K562 (cell line): ENCODE measurements at regions not wholly inside any gene's neighbourhood (a gene's known extent, or its start where the extent isn't known, plus 50 kb on each side); places are given as distances from the start of the nearest gene placed in this dataset.
A peak's percentile ranks its signal among the peaks of the same experiment; 100 is the strongest.

Experiments used
- ATAC-seq: fragments of 200-7000 bp; cut with Tn5 transposase; 3 replicates; pipeline ENCODE4 v1.9.1; 2020; ENCODE audit warnings: moderate library complexity
- BruUV-seq: library from RNA; stranded (reverse); fragments of 400-500 nt; replicated peaks from 2 replicates; lab custom pipeline; 2021; lab: Mats Ljungman, UMichigan
- CTCF ChIA-PET: fragments of 300-600 bp; formaldehyde crosslinking; extraction: SDS; loops from one replicate; lab custom pipeline; 2021; ENCODE audit warnings: low intra/inter-chr PET ratio; lab: Yijun Ruan, JAX
- POLR2A ChIA-PET: fragments of 300-600, 350-650 bp; sonication (Branson Sonifier 250); formaldehyde crosslinking; extraction: SDS; loops from one replicate; lab custom pipeline; 2021; ENCODE audit warnings: antibody characterized with exemption, inconsistent platforms; lab: Yijun Ruan, JAX
- DNase-seq, 4 experiments: peaks; one replicate each; pipeline versions ENCODE4 v3.0.0 to v3.0.0-alpha.2; 2011 to 2018; ENCODE audit warnings: low spot score in 3 of 4, mixed read lengths in 3 of 4; ENCODE audit errors: extremely low read depth in 1 of 4
- FAIRE-seq: peaks from 2 replicates; lab custom pipeline; 2011; peaks lifted over from hg19 to GRCh38; lab: Jason Lieb, UNC
- H2AFZ ChIP-seq: 2 replicates; pipeline ENCODE4 v1.6.0; 2011; ENCODE audit warnings: low read depth, low read length, control low read depth, inconsistent platforms
- H3K27ac ChIP-seq: fragments of 200-600 bp; 3 replicates; pipeline ENCODE4 v1.8.0; 2011; ENCODE audit warnings: low read depth, mild to moderate bottlenecking, control low read depth, inconsistent platforms, low read length, moderate library complexity, mixed read lengths; ENCODE audit errors: extremely low read depth
- H3K27me3 ChIP-seq, 2 experiments: fragments of 300-600 bp in 1 of 2; 2 replicates in 1 of 2; 3 replicates in 1 of 2; pipeline versions ENCODE4 v1.6.0 to v1.8.0; 2011; ENCODE audit warnings: inconsistent platforms in 2 of 2, low read length in 2 of 2, mild to moderate bottlenecking in 1 of 2, mixed read lengths in 1 of 2, moderate library complexity in 1 of 2; ENCODE audit not compliant: control insufficient read depth in 2 of 2, insufficient read depth in 2 of 2
- H3K36me3 ChIP-seq: fragments of 300-600 bp; 3 replicates; pipeline ENCODE4 v1.8.0; 2011; ENCODE audit warnings: mild to moderate bottlenecking, low read length, inconsistent platforms; ENCODE audit not compliant: control insufficient read depth, insufficient read depth
- H3K4me1 ChIP-seq, 2 experiments: fragments of 200-600 bp in 1 of 2; replicated peaks in 1 of 2; 2 replicates in 1 of 2; 3 replicates in 1 of 2; pipeline versions ENCODE4 v1.5.1 to v1.8.0; 2011; ENCODE audit warnings: inconsistent platforms in 2 of 2, low read length in 2 of 2, mild to moderate bottlenecking in 1 of 2, mixed read lengths in 1 of 2, moderate library complexity in 1 of 2; ENCODE audit not compliant: control insufficient read depth in 2 of 2, insufficient read depth in 2 of 2
- H3K4me2 ChIP-seq: 2 replicates; pipeline ENCODE4 v1.6.1; 2011; ENCODE audit warnings: low read length, control low read depth, inconsistent platforms, mixed read lengths; ENCODE audit not compliant: insufficient read depth
- H3K4me3 ChIP-seq: fragments of 200-600 bp; sonication (generic), shearing (Covaris generic); 2 replicates; pipeline ENCODE4 v1.5.1; 2016; ENCODE audit warnings: control low read depth, inconsistent platforms
- H3K79me2 ChIP-seq: fragments of 200-600 bp; 3 replicates; pipeline ENCODE4 v1.8.0; 2011; ENCODE audit warnings: low read length, inconsistent platforms; ENCODE audit not compliant: control insufficient read depth, insufficient read depth
- H3K9ac ChIP-seq, 2 experiments: 2 replicates each; pipeline versions ENCODE4 v1.6.0 to v1.6.1; 2011; ENCODE audit warnings: low read depth in 2 of 2, low read length in 2 of 2, control low read depth in 1 of 2, inconsistent platforms in 1 of 2, mild to moderate bottlenecking in 1 of 2, mixed read lengths in 1 of 2; ENCODE audit not compliant: insufficient read depth in 1 of 2
- H3K9me1 ChIP-seq: one replicate; pipeline ENCODE4 v1.6.0; 2011; ENCODE audit warnings: inconsistent platforms, mild to moderate bottlenecking, low read length, moderate library complexity; ENCODE audit not compliant: control insufficient read depth, insufficient read depth
- H3K9me3 ChIP-seq: replicated peaks from 2 replicates; pipeline ENCODE4 v1.5.1; 2011; ENCODE audit warnings: low read depth, low read length, inconsistent platforms; ENCODE audit not compliant: control insufficient read depth, insufficient read depth
- H4K20me1 ChIP-seq: replicated peaks from 2 replicates; pipeline ENCODE4 v1.6.1; 2011; ENCODE audit warnings: low read length, inconsistent platforms, mixed read lengths; ENCODE audit not compliant: control insufficient read depth, insufficient read depth
- ID3 ChIP-seq, 2 experiments: fragments of 250-450 bp in 1 of 2; fragments of 450-650 bp in 1 of 2; sonication (Bioruptor Pico) in 1 of 2; IDR thresholded peaks; 2 replicates each; pipeline versions ENCODE4 v1.6.1 to v1.8.0; 2016 to 2021; ENCODE audit warnings: mild to moderate bottlenecking in 2 of 2, moderate library complexity in 2 of 2, missing compliant biosample characterization in 1 of 2, missing genetic modification characterization in 1 of 2
- LARP7 ChIP-seq: fragments of 450-650 bp; IDR thresholded peaks from 2 replicates; pipeline ENCODE4 v1.6.1; 2016
- NCOR1 ChIP-seq: fragments of 450-650 bp; IDR thresholded peaks from 2 replicates; pipeline ENCODE4 v1.6.1; 2016; ENCODE audit warnings: mild to moderate bottlenecking, moderate library complexity
- PBX2 ChIP-seq, 2 experiments: IDR thresholded peaks in 1 of 2; conservative IDR thresholded peaks in 1 of 2; 2 replicates each; pipeline ENCODE4 v1.6.1; 2016; ENCODE audit warnings: low read depth in 2 of 2, mild to moderate bottlenecking in 1 of 2, missing compliant biosample characterization in 1 of 2, missing genetic modification characterization in 1 of 2, moderate library complexity in 1 of 2
- SRSF7 ChIP-seq: fragments of 200-400 bp; formaldehyde crosslinking; optimal IDR thresholded peaks from 2 replicates; pipeline ENCODE3; 2017; ENCODE audit warnings: mild to moderate bottlenecking, low read depth, low read length
- TAL1 ChIP-seq: fragments of 450-650 bp; IDR thresholded peaks from 2 replicates; pipeline ENCODE4 v1.6.1; 2016; ENCODE audit warnings: mild to moderate bottlenecking
- TCF7L2 ChIP-seq: fragments of 150-350 bp; IDR thresholded peaks from 2 replicates; pipeline ENCODE4 v1.6.1; 2016; ENCODE audit warnings: low read depth, mild to moderate bottlenecking, low read length, moderate library complexity
- TFE3 ChIP-seq: fragments of 450-650 bp; formaldehyde crosslinking; IDR thresholded peaks from 2 replicates; pipeline ENCODE4 v1.4.0; 2020; ENCODE audit warnings: mild to moderate bottlenecking, mixed read lengths
- YBX1 ChIP-seq: fragments of 450-650 bp; IDR thresholded peaks from 2 replicates; pipeline ENCODE4 v1.7.1; 2016; ENCODE audit warnings: mild to moderate bottlenecking
- WGBS: fragments of 100-300 bp; shearing (Covaris generic); methylation state at CpG from one replicate; pipeline ENCODE4 v1.1.6; 2016; ENCODE audit warnings: low coverage, mixed read lengths; ENCODE audit not compliant: insufficient coverage; ENCODE audit errors: missing lambda C conversion rate; 5-methylcytosine and 5-hydroxymethylcytosine counted together
- in situ Hi-C: fragments of 300-500 bp; cut with MboI; formaldehyde crosslinking; loops from 4 replicates; pipeline ENCODE4 v1.15.0; 2018; ENCODE audit warnings: inconsistent platforms, mixed read lengths
- intact Hi-C: fragments of 100-400 bp; cut with micrococcal nuclease; formaldehyde crosslinking; loops from 2 replicates; pipeline ENCODE4 v1.14.2; 2022

GRCh38 chr9:124108216-124108615 is 96.6 kb downstream of the LHX2 start:
- H2AFZ ChIP-seq = no peak overlapping the region
- H3K79me2 ChIP-seq = no peaks in the 10 kb centered on the region
- DNase-seq = no peak
- no peak for FAIRE-seq
- H3K9me1 ChIP-seq = no peaks in the 10 kb centered on the region
- in situ Hi-C loops (loop anchor here (25.0 kb wide), 1 partner anchor 954 kb away; no protein-coding TSS in a partner anchor), intact Hi-C loops (no loop called here)
- H3K36me3 ChIP-seq = no peaks in the 10 kb centered on the region
- no peak for ATAC-seq
- TF ChIP-seq TFE3 (CRISPR knock-in tag) (peak; percentile 41; the same call in 1 of the 2 replicates), LARP7 (no peak)
- H3K4me1 ChIP-seq = no peaks in the 10 kb centered on the region
- H3K4me2 ChIP-seq = no peak overlapping the region
- ChIA-PET CTCF (no interaction called here), POLR2A (interaction anchor here (0.6 kb wide), 1 partner anchor 946 kb away, joined by 3 read pairs; no protein-coding TSS in a partner anchor)
- no peaks in the 10 kb centered on the region; the same call in none of the 2 replicates for H4K20me1 ChIP-seq
- no peaks in the 10 kb centered on the region for H3K9me3 ChIP-seq
- H3K4me3 ChIP-seq = no peak overlapping the region
- H3K27ac ChIP-seq = no peak overlapping the region
- 0% methylated on average over 6 of the region's 6 CpGs for WGBS
- no peak overlapping the region for H3K9ac ChIP-seq
- H3K27me3 ChIP-seq = peaks cover 6 to 10% of the 10 kb centered on the region in 2 experiments; a peak in 3 of 5 replicates
- BruUV-seq = no TSS peak

- no peak overlapping the region for H3K9ac ChIP-seq
- peak; percentile 66 to 73 (median 68) for DNase-seq
- peak; percentile 83 for ATAC-seq
- peak; percentile 70 for FAIRE-seq
- no peaks in the 10 kb centered on the region for H3K4me1 ChIP-seq
- H3K27ac ChIP-seq = no peak overlapping the region
- in situ Hi-C loops (loop anchor here (25.0 kb wide), 1 partner anchor 952 kb away; no protein-coding TSS in a partner anchor), intact Hi-C loops (no loop called here)
- no peaks in the 10 kb centered on the region; the same call in none of the 2 replicates for H4K20me1 ChIP-seq
- no peaks in the 10 kb centered on the region for H3K9me3 ChIP-seq
- POLR2A ChIA-PET = interaction anchor here (0.9 kb wide), 1 partner anchor 15 kb away, joined by 3 read pairs; no protein-coding TSS in a partner anchor
- H3K27me3 ChIP-seq = peaks cover 6 to 10% of the 10 kb centered on the region in 2 experiments; a peak in 3 of 5 replicates
- 20% methylated on average over 16 of the region's 16 CpGs for WGBS
- H2AFZ ChIP-seq = no peak overlapping the region
- no peak overlapping the region for H3K4me3 ChIP-seq
- no peaks in the 10 kb centered on the region for H3K9me1 ChIP-seq
- no peaks in the 10 kb centered on the region for H3K36me3 ChIP-seq
- BruUV-seq = no TSS peak
- H3K4me2 ChIP-seq = no peak overlapping the region
- H3K79me2 ChIP-seq = no peaks in the 10 kb centered on the region
- CTCF ChIA-PET = interaction anchor here (0.7 to 1.2 kb wide), 2 partner anchors 53 to 336 kb away, joined by 3 read pairs; no protein-coding TSS in a partner anchor
- no peak for TF ChIP-seq NCOR1
- no peak for TF ChIP-seq TAL1
- peak; percentile 93 for TF ChIP-seq PBX2 (CRISPR knock-in tag; IDR thresholded peaks at IDR 0.05; ENCODE audit: low read depth)
- TF ChIP-seq PBX2 (tag; conservative IDR thresholded peaks at IDR 0.05; ENCODE audit: low read depth) = peak; percentile 34; the same call in 1 of the 2 replicates
- TF ChIP-seq ID3 (CRISPR knock-in tag; IDR thresholded peaks at IDR 0.05) = no peak
- TF ChIP-seq ID3 (tag; IDR thresholded peaks at IDR 0.05) = peak; percentile 84; the same call in 1 of the 2 replicates
- no peak for TF ChIP-seq TCF7L2
- no peak for TF ChIP-seq SRSF7
- no peak for TF ChIP-seq YBX1
These were observed 98.8 kb downstream of the LHX2 start for GRCh38 chr9:124110307-124110915.
